NCI-H446 treated with DMSO at 0.1 percent for 48 hours (cell line): ENCODE measurements at regions not wholly inside any gene's neighbourhood (a gene's known extent, or its start where the extent isn't known, plus 50 kb on each side); places are given as distances from the start of the nearest gene placed in this dataset.
A peak's percentile ranks its signal among the peaks of the same experiment; 100 is the strongest.

Experiments
- DNase-seq: peaks from one replicate; lab custom pipeline; 2025; lab: John Stamatoyannopoulos, UW

DNA sequence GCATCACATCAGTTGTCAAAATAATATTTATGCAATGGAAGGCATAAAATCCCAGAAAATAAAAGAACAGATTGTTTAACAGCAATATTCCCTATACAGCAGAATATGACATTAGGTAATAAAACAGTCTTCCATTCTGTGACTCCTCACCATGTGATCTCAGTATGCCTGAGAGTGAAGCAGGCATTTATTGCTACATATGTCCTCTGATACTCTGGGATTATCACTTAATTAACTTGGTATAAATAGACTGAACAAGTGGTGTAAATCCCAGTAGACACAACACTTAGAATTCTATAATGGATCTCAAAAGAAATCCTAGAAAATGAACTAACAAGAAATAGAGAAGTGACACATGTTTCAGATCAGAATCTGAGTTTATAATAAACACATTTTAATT is 841.3 kb downstream of the PDHA2 start:
- DNase-seq, result no peak

DNA sequence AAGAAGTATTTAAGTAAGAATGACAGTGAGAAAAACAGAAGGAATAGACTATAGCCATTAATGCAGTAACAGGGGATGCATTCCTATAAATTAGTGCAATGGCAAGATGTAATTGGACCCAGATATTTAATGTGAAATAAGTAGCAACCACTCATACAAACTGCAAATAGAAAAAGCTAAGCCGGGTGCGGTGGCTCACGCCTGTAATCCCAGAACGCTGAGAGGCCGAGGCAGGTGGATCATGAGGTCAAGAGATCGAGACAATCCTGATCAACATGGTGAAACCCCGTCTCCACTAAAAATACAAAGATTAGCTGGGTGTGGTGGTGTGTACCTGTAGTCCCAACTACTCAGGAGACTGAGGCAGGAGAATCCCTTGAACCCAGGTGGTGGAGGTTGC is 845.8 kb downstream of the PDHA2 start:
- no peak for DNase-seq

DNA sequence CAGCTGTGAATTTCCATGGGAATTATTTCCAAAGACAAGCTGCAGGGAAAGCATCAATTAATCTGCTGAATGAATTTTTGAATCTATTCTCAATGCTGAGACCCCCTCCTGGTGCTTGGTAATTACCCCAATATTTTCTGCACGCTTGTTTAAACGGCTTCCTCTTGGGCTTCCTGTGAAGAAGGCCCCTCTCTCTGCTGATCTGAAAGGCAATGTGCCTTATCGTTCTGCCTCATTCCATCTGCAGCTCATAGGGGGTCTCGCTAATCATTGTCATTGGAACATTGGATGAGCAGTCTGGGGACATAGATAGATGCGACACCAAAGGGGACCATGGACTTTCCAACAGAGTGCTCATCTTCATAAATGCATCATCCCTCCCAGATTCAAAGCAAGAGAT is 851.6 kb downstream of the PDHA2 start:
- DNase-seq, result no peak

DNA sequence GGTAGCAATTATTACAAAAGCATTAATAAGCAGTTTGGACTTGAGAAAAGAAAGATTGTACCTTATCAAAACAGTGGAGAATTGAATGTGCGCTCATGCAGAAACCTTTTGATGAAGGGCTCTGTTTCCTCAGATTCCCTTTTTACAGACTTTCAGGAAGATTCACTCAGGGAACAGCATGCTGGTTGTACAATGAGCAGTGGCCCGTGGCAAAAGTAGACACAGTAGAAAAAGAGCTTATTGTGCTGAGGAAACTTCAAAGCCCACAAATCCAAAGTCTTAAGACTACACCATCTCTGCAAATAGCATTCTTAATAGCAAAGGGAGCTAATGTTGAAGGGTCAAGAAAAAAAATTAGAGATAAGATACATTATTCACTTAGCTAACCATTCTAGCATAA is 858.9 kb downstream of the PDHA2 start:
- DNase-seq, result no peak

- no peak for DNase-seq
Observed at GRCh38 chr4:96703265-96703664, 863.4 kb downstream of the PDHA2 start.

- no peak for DNase-seq
Observed at GRCh38 chr4:96708766-96709165, 868.9 kb downstream of the PDHA2 start.

DNA sequence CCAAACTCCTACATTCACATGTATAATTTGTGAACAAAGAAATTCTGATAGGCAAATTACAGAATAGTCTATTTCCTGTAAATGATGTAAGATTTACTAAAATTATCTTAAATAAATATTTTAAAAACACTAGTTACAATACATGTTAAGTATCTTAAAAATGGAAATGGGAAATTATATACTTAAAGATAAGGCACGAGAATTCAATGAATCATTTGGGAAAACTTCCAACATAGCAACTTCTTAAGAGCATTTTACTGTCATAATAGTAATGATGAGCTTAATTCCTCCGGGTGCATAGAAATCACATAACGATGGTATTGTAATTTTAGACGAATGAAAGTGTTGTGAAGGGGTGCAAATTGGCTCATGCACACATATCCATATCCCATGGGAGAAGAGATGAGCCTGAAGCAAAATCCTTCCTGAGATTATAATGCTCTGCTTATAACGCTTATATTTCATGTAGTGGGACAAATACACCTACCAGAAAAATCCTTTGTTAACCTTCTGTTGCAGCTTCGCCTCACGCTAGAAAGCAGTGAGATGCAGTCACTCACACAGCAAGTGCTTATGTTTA is 873.5 kb downstream of the PDHA2 start:
- no peak for DNase-seq

DNA sequence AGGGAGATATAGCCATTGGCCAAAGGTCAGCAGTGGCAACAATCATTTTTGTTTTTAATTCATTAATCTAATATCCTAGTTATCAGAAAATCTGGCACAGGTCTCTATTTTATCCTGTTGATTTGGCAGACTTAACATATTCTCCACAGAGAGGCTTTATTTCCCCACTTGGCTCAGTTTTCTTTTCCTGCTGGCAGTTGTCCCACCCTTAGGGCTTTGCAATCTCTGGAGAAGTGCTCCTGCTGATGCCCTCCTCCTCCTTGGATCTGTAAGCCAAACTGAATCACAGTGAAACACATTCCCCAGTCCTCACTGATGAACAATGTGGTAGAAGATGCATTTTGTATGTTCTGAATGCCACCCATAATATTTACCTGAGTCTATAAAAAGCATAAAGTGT is 889.7 kb downstream of the PDHA2 start:
- peak; percentile 65 for DNase-seq

DNA sequence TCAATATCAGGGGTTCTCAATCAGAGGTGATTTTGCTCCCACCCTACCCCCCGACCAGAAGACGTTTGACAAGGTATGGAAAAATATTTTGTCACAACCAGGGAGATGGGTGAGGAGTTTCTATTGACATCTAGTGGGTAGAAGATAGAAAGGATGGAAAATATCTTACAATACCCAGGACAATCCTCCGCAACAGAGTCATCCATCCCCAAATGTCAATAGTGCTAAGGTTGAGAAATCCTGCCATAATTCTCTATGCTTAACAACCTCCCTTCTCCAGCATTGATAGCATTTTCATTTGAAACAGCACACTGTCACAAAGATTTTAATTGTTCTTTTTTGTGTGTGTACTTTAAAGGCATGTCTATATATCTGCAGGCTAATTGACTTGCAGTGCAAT is 890.5 kb downstream of the PDHA2 start:
- no peak for DNase-seq

DNA sequence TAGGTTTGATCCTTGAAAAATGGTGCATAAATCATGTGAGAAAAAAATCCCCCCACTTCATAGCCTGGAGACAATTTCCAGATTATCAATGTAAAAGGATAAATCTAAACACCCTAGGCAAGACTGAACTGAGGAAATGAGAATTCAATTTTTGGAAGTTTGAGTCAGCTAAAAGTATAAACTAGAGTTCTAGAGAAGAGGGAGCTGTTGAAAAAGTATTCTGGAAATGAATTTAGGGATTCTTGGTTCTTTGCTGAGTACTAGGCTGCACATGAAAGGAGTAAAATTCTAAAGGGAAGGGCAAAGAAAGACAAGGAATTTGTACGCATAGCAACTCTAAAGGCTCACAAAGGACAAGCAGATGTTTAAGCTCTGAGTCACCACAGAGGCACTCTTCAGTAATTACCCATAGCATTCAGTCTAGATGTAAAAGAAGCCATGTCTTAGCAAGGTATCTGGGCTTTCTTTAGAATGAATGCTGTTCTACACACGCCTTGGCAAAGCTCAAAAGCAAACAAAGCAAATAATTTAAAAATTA is 896.5 kb downstream of the PDHA2 start:
- peak; percentile 12 for DNase-seq

- DNase-seq, result no peak
Observed at GRCh38 chr4:96739101-96739500, 899.2 kb downstream of the PDHA2 start.

DNA sequence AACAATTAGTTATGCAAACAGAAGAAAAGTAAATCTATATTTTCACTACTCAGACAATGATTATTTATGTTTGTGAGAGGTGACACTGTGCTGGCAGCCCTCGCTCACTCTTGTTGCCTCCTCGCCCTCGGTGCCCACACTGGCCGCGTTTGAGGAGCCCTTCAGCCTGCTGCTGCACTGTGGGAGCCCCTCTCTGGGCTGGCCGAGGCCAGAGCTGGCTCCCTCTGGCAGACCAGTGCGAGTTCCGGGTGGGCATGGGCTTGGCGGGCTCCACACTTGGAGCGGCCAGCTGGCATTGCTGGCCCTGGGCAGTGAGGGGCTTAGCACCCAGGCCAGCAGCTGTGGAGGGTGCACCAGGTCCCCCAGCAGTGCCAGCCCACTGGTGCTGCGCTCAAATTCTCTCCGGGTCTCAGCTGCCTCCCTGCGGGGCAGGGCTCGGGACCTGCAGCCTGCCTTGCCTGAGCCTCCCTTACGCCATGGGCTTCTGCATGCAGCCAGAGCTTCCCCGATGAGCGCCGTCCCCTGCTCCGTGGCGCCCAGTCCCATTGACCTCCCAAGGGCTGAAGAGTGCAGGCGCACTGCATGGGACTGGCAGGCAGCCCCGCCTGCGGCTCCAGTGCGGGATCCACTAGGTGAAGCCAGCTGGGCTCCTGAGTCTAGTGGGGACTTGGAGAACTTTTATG is 902.6 kb downstream of the PDHA2 start:
- no peak for DNase-seq

DNA sequence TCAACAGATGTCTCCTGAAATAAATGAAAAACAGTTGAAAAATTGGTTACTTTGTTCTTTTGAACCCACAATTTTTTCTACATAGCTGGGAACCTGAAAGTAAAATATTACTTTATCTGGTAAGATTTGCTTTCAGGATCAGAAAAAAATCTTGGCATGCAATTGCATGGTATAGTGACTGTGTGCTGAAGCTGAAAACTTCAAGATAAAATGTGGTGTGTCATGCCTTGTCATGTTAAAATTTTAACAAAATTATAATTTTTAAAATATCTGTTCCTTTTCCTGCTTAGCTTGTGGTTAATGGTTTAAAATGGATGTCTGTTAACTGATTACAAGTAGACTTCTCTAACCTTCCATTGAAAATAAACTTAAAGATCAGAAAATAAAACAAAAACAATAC is 904.8 kb downstream of the PDHA2 start:
- no peak for DNase-seq

DNA sequence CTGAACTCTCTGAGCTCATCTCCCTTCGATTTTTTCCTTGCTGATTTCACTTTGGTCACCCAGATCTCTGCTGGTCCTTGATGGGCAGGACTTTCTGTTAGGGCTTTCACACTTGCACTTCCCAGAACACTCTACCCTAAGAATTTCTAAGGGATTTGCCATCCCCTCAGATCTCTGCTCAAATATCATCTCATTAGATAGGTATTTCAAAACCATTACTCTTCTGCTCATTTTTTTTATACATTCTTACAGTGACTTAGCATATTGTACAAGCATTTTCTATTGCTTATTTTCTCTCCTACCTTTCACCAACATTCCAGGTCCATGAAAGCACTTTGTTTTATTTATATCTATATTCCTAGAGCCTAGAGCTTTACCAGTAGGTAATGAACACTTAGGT is 913.3 kb downstream of the PDHA2 start:
- no peak for DNase-seq

- DNase-seq, result no peak
Observed at GRCh38 chr4:96755569-96756484, 915.9 kb downstream of the PDHA2 start.

GRCh38 chr4:96756584-96756983 is 916.7 kb downstream of the PDHA2 start:
- no peak for DNase-seq

DNA sequence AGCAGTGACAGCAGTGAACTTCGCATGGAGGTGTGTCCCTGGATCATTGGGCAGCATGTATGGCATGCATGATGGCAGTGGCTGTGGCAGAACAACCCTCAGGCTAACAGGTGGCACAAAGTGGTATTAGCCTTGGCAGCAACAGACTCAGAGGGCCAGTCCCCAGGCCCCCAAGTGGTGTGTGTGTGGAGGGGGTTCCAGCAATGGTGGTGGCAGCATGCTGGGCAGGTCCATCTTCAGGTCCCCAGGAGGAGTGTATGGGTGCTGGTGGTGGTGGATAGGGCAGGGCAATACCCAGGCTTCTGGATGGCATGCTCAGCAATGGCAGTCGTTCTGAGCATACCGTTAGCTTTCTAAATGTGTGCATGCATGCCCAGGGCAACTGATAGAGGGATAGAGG is 923.7 kb downstream of the PDHA2 start:
- no peak for DNase-seq

DNA sequence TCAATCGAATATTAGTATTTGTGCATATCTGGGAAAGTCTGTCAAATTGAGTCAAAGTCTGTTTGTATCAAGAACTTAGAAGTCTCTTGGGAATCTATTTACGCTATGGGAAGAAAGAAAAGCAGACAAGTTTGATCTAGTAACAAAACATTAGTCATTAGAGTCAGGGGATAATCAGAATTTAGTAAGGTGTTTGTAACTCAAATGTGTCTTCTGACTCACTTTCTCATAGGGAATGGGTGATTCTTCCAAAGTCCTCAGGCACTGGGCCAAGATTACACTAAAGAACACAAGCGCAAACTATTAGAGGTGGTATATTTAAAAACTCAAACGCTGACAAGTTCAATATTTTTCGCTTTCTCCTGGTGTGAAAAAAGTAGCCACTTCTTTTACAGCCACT is 926.5 kb downstream of the PDHA2 start:
- DNase-seq, result no peak

DNA sequence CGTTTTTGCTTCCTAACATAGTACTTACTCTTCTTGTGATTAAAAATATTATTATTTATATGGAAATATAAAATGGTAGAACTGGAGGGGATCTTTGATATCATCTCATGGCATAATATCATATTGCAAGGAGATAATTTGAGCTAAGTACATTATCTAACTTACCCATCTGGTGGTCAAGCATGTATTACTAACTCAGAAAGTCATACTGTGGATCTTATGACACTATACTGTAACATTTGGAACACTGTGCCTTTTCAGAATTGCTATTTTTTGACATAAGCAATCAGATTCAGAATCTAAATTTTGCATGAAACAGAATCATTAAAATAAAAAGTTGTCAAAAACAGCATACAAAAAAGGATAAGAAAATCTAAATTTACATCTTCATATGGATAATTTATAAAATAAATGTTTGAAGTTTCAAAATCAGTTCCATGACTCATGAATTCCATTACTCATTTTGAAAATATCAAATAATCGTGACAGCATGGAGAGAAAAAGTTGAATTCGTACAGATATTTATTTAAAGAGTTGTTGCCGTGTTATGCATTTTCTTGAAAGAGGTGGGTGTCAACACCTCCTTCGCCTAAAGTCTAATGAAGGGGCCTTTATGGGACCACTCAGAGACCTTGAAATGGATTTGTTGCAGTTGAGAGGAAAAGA is 928.1 kb downstream of the PDHA2 start:
- no peak for DNase-seq

- DNase-seq, result no peak
Observed at GRCh38 chr4:96775501-96775900, 935.6 kb downstream of the PDHA2 start.

GRCh38 chr4:96776920-96777527 is 937.1 kb downstream of the PDHA2 start:
- DNase-seq, result peak; percentile 54

DNA sequence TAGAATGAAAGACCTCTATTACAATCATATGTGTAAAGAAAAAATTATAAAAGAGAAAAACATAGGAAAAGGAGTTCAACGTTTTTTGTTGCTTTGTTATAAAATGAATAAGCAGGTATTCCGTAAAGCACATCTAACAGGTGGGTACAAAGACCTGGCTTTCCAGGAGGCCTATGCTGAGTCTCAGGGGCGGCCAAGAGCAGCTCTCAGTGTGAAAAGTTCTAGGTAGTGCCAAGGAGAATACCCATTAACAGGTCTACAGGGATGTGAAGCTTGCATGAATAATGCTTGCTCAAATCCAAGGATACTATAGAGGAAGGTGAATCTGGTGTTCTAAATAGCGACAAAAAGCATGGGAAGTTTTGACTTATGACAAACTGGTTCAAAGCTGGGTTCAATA is 944.4 kb downstream of the PDHA2 start:
- peak; percentile 63 for DNase-seq
